Tibial nerve (tissue), 4 donors: ENCODE measurements at regions not wholly inside any gene's neighbourhood (a gene's known extent, or its start where the extent isn't known, plus 50 kb on each side); places are given as distances from the start of the nearest gene placed in this dataset.

Experiments used
- DNase-seq, 2 donors: peaks; one replicate each; pipeline ENCODE4 v3.0.0-alpha.2; 2019; ENCODE audit warnings: low spot score in 2 of 2
- H3K27ac ChIP-seq, 4 donors: fragments of 200-600 bp; sonication (generic) in 3 of 4; one replicate each; pipeline ENCODE4 v1.5.1; 2017 to 2019; ENCODE audit warnings: mild to moderate bottlenecking in 1 of 4
- H3K27me3 ChIP-seq, 2 donors: fragments of 200-600 bp; sonication (generic) in 1 of 2; one replicate each; pipeline versions ENCODE4 v1.5.1 to v1.6.0; 2017 to 2019
- H3K36me3 ChIP-seq, 3 donors: fragments of 200-600 bp; sonication (generic); one replicate each; pipeline ENCODE4 v1.5.1; 2018 to 2019
- H3K4me1 ChIP-seq, 4 donors: fragments of 200-600 bp; sonication (generic) in 3 of 4; one replicate each; pipeline ENCODE4 v1.5.1; 2017 to 2019
- H3K4me3 ChIP-seq, 4 donors: fragments of 200-600 bp; sonication (generic) in 3 of 4; one replicate each; pipeline ENCODE4 v1.5.1; 2017 to 2019; ENCODE audit warnings: mild to moderate bottlenecking in 1 of 4, moderate library complexity in 1 of 4
- H3K9me3 ChIP-seq, 4 donors: fragments of 200-600 bp; sonication (generic) in 3 of 4; one replicate each; pipeline ENCODE4 v1.5.1; 2017 to 2019
- EP300 ChIP-seq, 2 donors: sonication (generic); formaldehyde crosslinking; IDR thresholded peaks; one replicate each; pipeline ENCODE4 v1.6.1; 2017; ENCODE audit warnings: antibody characterized with exemption in 2 of 2, mild to moderate bottlenecking in 1 of 2
- POLR2A ChIP-seq, 2 donors: fragments of 450-650 bp; IDR thresholded peaks; one replicate each; pipeline ENCODE4 v1.6.1; 2017; ENCODE audit warnings: antibody characterized with exemption in 2 of 2, mild to moderate bottlenecking in 2 of 2, moderate library complexity in 2 of 2
- WGBS, 2 donors: methylation state at CpG; one replicate each; pipeline ENCODE4 v1.1.5; 2018; 5-methylcytosine and 5-hydroxymethylcytosine counted together
- TF ChIP-seq, protein P1 (sequence below), 5 experiments: fragments of 200-600 bp in 3 of 5; fragments of 450-650 bp in 2 of 5; sonication (generic) in 3 of 5; IDR thresholded peaks; one replicate each; pipeline ENCODE4 v1.5.1; 2016 to 2019; ENCODE audit warnings: antibody characterized with exemption in 5 of 5, mild to moderate bottlenecking in 3 of 5, moderate library complexity in 2 of 5

DNA sequence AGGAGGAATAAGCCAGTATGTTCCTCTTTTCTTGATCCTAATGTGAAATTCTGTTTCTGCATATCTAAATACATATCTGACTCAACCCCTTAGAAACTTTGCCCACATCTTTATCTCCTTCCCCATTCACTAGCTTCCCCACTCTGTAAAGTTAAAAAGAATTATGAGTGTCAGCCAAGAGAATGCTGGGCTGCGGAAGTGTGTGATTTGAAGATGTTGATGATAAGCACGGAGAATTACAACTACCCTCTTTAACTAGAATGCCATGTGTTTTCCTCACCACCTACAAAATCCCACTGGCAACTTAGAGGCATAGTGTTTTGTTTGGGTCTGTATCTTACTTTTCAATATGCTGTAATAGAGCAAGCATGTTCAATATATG is 490.4 kb upstream of the FANCL start:
- Histone ChIP-seq H3K27me3 (no peaks in the 10 kb centered on the region), H3K9me3 (no peaks in the 10 kb centered on the region), H3K27ac (no peak overlapping the region), H3K36me3 (no peaks in the 10 kb centered on the region), H3K4me3 (no peak overlapping the region), H3K4me1 (no peaks in the 10 kb centered on the region)
- no peak for DNase-seq
- TF ChIP-seq EP300 (IDR thresholded peaks at IDR 0.05) (no peak), POLR2A (IDR thresholded peaks at IDR 0.05) (no peak)
- TF ChIP-seq, protein P1, sequence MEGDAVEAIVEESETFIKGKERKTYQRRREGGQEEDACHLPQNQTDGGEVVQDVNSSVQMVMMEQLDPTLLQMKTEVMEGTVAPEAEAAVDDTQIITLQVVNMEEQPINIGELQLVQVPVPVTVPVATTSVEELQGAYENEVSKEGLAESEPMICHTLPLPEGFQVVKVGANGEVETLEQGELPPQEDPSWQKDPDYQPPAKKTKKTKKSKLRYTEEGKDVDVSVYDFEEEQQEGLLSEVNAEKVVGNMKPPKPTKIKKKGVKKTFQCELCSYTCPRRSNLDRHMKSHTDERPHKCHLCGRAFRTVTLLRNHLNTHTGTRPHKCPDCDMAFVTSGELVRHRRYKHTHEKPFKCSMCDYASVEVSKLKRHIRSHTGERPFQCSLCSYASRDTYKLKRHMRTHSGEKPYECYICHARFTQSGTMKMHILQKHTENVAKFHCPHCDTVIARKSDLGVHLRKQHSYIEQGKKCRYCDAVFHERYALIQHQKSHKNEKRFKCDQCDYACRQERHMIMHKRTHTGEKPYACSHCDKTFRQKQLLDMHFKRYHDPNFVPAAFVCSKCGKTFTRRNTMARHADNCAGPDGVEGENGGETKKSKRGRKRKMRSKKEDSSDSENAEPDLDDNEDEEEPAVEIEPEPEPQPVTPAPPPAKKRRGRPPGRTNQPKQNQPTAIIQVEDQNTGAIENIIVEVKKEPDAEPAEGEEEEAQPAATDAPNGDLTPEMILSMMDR (IDR thresholded peaks at IDR 0.05), result no peak
- 46 to 53% methylated on average over 2 of the region's 2 CpGs for WGBS, 2 donors

DNA sequence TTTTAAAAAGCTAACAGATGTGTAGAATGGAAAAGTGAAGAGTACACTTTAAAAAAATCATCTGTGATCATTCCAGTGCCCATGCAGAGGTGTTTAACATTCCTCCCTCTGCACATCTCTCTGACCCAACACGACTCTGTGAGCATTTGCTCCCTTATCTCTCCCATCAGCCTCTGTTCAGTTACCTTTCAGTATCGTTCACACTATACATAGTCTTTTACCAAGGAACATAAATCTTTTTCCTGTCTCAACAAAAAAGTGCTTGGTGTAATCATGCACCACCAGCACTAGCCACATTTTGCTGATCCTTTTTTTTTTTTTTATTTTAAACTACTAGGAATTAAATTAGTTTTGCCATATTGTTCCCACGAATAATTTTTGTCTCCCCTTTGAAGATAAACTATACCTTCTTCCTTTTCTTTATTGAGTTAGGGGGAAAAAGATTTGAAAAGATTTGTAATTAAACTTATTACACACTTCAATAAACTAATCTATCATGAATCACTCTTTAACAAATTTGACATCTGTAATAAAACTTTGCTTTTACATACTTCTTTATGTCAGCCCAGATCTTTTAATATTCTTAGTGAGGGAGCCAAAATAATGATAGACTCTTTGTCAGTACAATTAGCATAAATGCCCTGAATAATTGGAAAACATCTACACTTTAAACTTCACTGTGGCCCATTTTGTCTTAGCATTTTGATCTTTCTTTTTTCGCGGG is 489.8 kb upstream of the FANCL start:
- TF ChIP-seq POLR2A (IDR thresholded peaks at IDR 0.05) (no peak), EP300 (IDR thresholded peaks at IDR 0.05) (no peak)
- TF ChIP-seq, protein P1 (IDR thresholded peaks at IDR 0.05), result no peak
- no peaks in the 10 kb centered on the region for H3K27me3 ChIP-seq
- WGBS, 2 donors, result 54 to 63% methylated on average over 5 of the region's 5 CpGs

DNA sequence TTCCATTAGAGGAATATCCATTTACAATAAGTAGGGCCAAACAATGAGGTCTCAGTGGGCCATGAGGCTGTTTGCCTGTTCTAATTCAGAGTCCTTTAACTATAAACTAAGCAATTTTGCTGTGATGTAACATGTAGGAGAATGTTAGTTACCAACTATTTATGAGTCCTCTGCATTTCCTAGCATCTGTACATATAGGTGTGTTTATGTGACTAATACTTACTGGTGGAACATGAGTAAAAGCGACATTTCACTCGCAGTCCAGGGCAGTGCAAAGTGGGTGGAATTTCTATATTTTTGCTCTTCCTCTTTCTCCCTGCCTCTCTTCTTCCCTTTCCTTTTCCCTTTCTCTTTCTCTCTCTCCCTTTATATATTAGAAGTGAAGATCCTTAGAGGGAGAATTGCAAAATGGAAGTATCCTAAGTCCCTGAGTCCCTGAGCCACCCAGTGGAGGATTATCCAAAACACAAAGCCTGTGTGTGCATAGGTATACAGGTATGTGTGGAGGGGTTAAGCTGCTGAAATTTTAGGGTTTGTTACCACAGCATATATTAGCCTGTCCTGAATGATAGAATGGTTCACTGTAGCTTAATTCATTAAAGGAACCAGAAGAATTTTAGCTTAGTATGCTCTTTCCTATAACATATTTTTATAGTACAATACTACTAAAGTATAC is 487.0 kb upstream of the FANCL start:
- H3K4me1 ChIP-seq, result no peaks in the 10 kb centered on the region
- no peaks in the 10 kb centered on the region for H3K27me3 ChIP-seq
- H3K36me3 ChIP-seq, result no peaks in the 10 kb centered on the region
- H3K27ac ChIP-seq, result no peak overlapping the region
- H3K9me3 ChIP-seq, result no peaks in the 10 kb centered on the region
- DNase-seq, result no peak
- H3K4me3 ChIP-seq, result no peak overlapping the region
- TF ChIP-seq POLR2A (IDR thresholded peaks at IDR 0.05), result no peak
- no peak for TF ChIP-seq EP300 (IDR thresholded peaks at IDR 0.05)
- TF ChIP-seq, protein P1 (IDR thresholded peaks at IDR 0.05), result no peak
- 86 to 90% methylated on average over 2 of the region's 2 CpGs for WGBS, 2 donors

More for the DNA sequence above, 489.8 kb upstream of the FANCL start:
- H3K4me3 ChIP-seq, result no peak overlapping the region
- no peaks in the 10 kb centered on the region for H3K9me3 ChIP-seq
- DNase-seq, result no peak
- no peaks in the 10 kb centered on the region for H3K4me1 ChIP-seq
- no peak overlapping the region for H3K27ac ChIP-seq
- H3K36me3 ChIP-seq, result no peaks in the 10 kb centered on the region

DNA sequence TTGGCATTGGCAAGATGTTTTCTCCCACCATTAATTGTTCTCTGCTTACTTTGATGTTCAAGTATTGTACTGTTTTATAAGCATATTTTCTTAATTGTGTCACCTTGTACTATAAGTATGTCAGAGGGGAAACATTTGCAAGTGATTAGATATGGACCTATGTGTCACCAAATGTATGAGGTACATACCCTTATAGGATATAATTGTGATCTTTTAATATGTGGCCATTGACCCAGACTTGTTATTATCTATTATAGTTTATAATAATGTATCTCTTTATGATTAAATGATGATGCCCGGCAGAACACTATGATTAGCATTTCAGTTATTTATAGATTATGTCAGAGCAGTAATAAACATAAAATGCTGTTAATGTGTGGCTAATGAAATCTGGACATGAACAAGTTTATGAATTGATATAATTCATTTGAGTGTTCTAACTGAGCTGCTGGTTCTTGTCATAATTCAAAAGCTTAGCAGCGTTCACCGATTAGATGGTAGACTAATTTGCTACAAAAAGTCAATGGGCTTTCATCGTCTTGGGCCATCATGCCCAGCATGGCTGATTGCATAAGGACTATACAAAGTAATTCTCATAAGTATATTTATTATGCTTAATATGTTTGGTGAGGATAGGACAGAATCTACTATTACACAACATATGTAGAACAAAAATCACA is 480.9 kb upstream of the FANCL start:
- Histone ChIP-seq H3K27me3 (no peaks in the 10 kb centered on the region), H3K9me3 (no peaks in the 10 kb centered on the region), H3K36me3 (no peaks in the 10 kb centered on the region), H3K27ac (no peak overlapping the region), H3K4me1 (no peaks in the 10 kb centered on the region), H3K4me3 (no peak overlapping the region)
- DNase-seq, result no peak
- no peak for TF ChIP-seq EP300 (IDR thresholded peaks at IDR 0.05)
- TF ChIP-seq, protein P1 (IDR thresholded peaks at IDR 0.05), result no peak
- TF ChIP-seq POLR2A (IDR thresholded peaks at IDR 0.05), result no peak
- 68 to 73% methylated on average over 4 of the region's 4 CpGs for WGBS, 2 donors
